Stimulated activated effector memory CD8-positive, alpha-beta T cell treated with anti-CD3 and anti-CD28 coated beads, Interleukin-12 subunit alpha, Interleukin-12 subunit beta, amount 100 ng/mL, for 72 hours (primary cell): ENCODE measurements at regions not wholly inside any gene's neighbourhood (a gene's known extent, or its start where the extent isn't known, plus 50 kb on each side); places are given as distances from the start of the nearest gene placed in this dataset.
"Not testable (repeated sequence)": the region's sequence is repeated elsewhere in the genome, so short reads cannot be mapped to it uniquely, and the experiment has no call there.

Source experiments
- ATAC-seq: fragments of 150-1000 bp; cut with Tn5 transposase; 2 replicates; pipeline ENCODE4 v1.10.0; 2021
- DNase-seq, 2 donors: peaks; one replicate each; pipeline ENCODE4 v3.0.0; 2021 to 2022; ENCODE audit warnings: low spot score in 2 of 2
- H3K27ac Mint-ChIP-seq: one replicate; pipeline ENCODE4 v1.8.0; 2022; ENCODE audit warnings: mild to moderate bottlenecking, mixed read lengths
- H3K36me3 Mint-ChIP-seq: one replicate; pipeline ENCODE4 v1.8.0; 2022; ENCODE audit warnings: mild to moderate bottlenecking, mixed read lengths
- H3K4me1 Mint-ChIP-seq: one replicate; pipeline ENCODE4 v1.8.0; 2022; ENCODE audit warnings: mixed read lengths
- H3K4me3 Mint-ChIP-seq: one replicate; pipeline ENCODE4 v1.8.0; 2022; ENCODE audit warnings: mild to moderate bottlenecking, mixed read lengths
- H3K9me3 Mint-ChIP-seq: one replicate; pipeline ENCODE4 v1.8.0; 2022; ENCODE audit warnings: mixed read lengths

DNA sequence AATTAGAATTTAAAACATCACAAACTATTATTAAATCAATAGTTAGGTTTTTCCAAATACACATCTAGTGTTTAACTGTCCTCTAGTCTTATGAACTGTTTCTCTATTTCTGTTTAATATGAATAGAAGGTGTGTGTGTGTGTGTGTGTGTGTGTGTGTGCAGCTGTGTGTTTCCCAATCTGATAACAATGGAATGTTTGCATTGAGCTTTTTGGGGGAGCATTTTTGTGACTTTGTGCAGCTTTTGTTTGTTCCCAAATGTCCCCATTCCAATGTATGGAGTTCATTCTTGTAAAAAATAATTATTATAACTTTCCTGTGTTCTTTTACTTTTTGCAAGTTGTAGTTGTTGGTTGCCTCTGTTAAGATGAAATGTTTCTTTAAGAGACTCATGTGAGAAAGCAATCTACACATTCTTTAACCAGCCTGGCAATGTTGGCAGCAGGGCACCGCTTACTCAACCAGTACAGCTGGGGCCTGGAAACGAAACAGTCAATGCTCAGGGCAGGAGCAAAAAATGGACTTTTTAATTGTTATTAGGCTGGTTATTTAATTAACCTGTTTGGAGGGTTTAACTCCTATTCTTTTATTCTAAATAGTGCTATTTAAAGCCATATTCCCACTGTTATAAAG is 354.3 kb downstream of the SRGAP2C start:
- peaks cover 5% of the 10 kb centered on the region for H3K4me1 Mint-ChIP-seq
- ATAC-seq (no peak), DNase-seq (no peak)
- H3K9me3 Mint-ChIP-seq = no peaks in the 10 kb centered on the region
- H3K4me3 Mint-ChIP-seq = no peak overlapping the region
- no peak overlapping the region for H3K27ac Mint-ChIP-seq
- no peaks in the 10 kb centered on the region for H3K36me3 Mint-ChIP-seq

DNA sequence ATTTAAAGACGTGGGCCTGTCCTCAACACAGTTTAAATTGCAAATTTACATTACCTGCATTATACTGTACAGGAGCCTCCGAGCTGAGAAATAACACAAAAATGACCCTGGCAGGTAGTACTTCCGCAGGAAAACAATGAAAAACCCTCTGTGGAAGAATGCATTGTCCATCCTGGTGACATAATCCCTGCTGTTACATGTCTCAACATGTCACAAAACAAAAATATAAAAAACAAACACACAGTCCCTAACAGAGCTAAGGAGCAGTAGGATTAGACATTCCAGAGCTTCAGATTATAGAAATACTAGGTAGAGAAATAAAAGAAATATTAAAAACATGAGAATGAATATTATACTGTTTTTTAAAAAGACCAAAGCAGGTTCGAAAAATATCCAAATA is 359.2 kb downstream of the SRGAP2C start:
- not testable (repeated sequence) for H3K9me3 Mint-ChIP-seq, H3K4me3 Mint-ChIP-seq, H3K36me3 Mint-ChIP-seq, H3K4me1 Mint-ChIP-seq, DNase-seq, ATAC-seq, H3K27ac Mint-ChIP-seq

DNA sequence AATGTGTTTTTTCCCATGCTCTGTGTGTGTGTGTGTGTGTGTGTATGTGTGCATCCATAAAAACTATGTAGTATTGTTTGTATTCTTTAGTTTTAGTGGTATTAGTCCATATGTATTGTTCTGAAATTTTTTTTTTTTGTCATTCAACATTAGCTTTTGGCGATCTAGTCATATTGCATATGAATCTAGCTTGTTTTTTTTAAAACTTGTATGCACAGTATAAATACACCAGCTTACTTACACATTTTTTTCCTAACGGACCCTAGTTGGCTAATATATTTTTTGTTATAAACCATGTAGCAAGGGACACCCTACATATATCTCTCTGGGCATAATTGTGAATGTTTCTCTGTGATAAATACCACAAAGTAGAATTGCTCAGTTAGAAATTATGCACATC is 359.7 kb downstream of the SRGAP2C start:
- ATAC-seq (no peak), DNase-seq (no peak)
- Mint-ChIP-seq H3K36me3 (no peaks in the 10 kb centered on the region), H3K9me3 (no peaks in the 10 kb centered on the region), H3K4me3 (no peak overlapping the region), H3K4me1 (no peaks in the 10 kb centered on the region), H3K27ac (no peak overlapping the region)

DNA sequence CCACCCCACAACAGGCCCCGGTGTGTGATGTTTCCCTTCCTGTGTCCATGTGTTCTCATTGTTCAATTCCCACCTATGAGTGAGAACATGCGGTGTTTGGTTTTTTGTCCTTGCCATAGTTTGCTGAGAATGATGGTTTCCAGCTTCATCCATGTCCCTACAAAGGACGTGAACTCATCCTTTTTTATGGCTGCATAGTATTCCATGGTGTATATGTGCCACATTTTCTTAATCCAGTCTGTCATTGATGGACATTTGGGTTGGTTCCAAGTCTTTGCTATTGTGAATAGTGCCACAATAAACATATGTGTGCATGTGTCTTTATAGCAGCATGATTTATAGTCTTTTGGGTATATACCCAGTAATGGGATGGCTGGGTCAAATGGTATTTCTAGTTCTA is 361.1 kb downstream of the SRGAP2C start:
- not testable (repeated sequence) for H3K4me1 Mint-ChIP-seq, ATAC-seq, H3K9me3 Mint-ChIP-seq, H3K36me3 Mint-ChIP-seq, DNase-seq, H3K27ac Mint-ChIP-seq, H3K4me3 Mint-ChIP-seq

DNA sequence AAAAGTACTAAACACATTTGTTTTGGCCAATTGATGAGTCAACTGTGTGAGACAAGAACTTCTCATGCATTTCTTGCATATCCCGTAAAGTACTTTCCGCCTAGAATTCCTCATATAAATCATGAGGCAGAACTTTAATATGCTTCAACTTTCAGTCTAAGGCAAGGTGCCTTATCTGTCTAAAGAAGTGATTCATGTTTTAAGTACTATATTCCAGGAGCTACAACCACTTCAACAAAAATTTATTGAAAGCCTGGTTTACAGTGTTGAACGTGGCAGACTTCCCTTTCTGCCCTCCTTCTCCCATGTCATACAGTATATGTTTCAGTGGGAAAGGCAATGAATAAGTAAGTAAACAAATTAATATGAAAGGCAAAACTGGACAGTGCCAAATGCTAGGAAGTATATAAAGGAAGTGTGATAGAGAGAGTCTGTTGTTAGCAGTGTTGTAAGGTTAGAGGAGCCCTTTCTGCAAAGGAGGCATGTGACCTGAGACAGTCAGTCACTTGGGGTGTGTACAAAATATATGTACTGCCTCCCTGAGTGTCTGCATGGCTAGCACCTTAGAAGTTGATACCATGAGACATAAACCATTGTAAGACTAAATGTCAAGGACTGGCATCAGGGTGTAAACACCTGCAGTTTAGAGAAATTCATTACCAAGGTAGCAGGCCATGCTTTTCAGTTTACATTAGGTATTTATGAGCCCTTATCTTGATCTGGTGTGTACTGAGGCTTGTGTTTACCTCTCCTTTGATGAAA is 362.2 kb downstream of the SRGAP2C start:
- Mint-ChIP-seq H3K9me3 (no peaks in the 10 kb centered on the region), H3K27ac (no peak overlapping the region), H3K4me3 (no peak overlapping the region), H3K36me3 (no peaks in the 10 kb centered on the region), H3K4me1 (peaks cover 12% of the 10 kb centered on the region)
- ATAC-seq (peak; percentile 37), DNase-seq (no peak)

DNA sequence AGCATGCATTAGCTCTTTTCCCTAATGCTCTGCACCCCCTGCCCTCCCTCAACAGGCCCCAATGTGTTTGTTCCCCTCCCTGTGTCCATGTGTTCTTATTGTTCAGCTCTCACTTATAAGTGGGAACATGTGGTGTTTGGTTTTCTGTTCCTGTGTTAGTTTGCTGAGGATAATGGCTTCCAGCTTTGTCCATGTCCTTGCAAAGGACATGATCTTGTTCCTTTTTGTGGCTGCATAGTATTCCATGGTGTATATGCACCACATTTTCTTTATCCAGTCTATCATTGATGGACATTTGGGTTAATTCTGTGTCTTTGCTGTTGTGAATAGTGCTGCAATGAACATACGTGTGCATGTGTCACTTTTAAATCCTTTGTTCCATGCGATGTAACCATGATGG is 363.0 kb downstream of the SRGAP2C start:
- not testable (repeated sequence) for H3K27ac Mint-ChIP-seq, DNase-seq, H3K4me3 Mint-ChIP-seq, H3K36me3 Mint-ChIP-seq, ATAC-seq, H3K9me3 Mint-ChIP-seq
- peaks cover 19% of the 10 kb centered on the region for H3K4me1 Mint-ChIP-seq

DNA sequence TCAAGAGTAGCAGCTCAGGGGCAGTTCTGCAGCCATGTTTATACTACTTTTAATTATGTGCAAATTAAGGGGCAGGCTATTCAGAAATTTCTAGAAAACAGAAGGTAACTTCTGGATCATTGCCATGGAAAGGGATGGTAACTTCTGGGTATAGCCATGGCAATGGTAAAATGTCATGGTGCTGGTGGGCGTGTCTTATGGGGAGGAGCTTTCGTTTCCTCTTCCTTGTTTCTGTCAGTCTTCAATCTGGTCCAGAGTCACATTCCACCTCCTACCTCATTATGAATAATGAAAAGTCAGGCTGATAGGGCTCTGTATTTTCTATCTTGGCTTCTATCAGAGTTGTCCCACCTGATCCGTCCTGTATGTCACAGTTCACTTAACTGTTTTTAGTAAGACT is 366.0 kb downstream of the SRGAP2C start:
- H3K4me3 Mint-ChIP-seq, ATAC-seq, H3K9me3 Mint-ChIP-seq, H3K36me3 Mint-ChIP-seq, DNase-seq: not testable (repeated sequence)
- Mint-ChIP-seq H3K4me1 (peaks cover 36% of the 10 kb centered on the region), H3K27ac (peak overlapping the region; percentile 18)

DNA sequence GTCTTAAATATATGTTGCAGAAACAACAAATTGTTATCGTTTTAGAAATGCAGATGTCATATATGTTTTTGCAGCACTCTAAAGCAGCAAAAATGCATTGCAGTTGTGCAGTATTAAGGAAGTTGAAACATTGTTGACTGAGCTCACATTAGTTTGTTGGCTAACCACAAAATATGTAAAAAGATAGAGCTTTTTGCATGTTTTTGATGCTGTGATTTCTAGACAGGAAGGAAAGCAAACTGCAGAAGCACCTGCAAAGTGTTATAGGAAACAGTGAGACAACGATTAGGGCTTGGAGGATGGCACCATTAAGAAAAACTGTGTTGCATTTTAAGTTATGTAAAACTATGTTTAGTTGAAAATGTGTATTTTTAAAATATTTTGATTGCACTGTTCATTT is 366.7 kb downstream of the SRGAP2C start:
- not testable (repeated sequence) for H3K4me3 Mint-ChIP-seq, DNase-seq, H3K27ac Mint-ChIP-seq, ATAC-seq, H3K9me3 Mint-ChIP-seq, H3K36me3 Mint-ChIP-seq
- peaks cover 41% of the 10 kb centered on the region for H3K4me1 Mint-ChIP-seq

DNA sequence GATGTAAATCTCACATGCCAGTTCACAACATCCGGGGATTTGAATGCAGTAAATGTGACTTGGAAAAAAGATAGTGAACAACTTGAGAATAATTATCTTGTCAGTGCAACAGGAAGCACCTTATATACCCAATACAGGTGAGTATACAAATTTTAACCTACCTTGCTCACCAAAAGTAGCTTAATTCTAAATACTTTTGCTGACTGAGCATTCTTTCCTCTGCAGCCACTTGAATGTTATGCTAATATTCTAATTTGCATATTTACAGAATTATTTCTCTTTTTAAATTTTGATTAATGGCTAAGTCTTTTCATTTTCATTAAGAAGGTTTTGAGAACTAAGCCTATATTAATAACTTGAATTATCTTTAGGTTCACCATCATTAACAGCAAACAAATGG is 371.8 kb downstream of the SRGAP2C start:
- DNase-seq, H3K9me3 Mint-ChIP-seq, ATAC-seq, H3K4me3 Mint-ChIP-seq, H3K36me3 Mint-ChIP-seq, H3K27ac Mint-ChIP-seq: not testable (repeated sequence)
- peaks cover 38% of the 10 kb centered on the region for H3K4me1 Mint-ChIP-seq

DNA sequence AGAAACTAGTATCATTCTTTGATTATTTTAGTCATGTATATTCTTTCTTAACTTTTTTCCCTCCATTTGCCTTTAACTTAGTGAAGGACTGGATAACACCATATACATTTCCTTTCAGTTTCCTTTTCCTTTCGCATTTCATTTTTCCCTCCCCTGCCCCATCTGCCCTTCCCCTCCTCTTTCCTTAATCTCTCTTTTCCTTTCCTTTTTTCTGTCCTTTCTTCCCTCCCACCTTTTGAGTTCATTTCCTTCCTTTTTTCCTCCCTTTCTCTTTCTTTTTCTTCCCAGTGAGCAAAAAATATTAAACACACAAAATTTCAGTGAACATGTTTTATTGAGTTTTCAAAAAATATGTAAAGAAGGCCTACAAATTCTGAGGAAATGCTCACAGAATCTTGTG is 373.3 kb downstream of the SRGAP2C start:
- H3K4me3 Mint-ChIP-seq = peak overlapping the region; percentile 32
- peak overlapping the region; percentile 66 for H3K27ac Mint-ChIP-seq
- H3K4me1 Mint-ChIP-seq = peaks cover 25% of the 10 kb centered on the region
- not testable (repeated sequence) for H3K36me3 Mint-ChIP-seq, ATAC-seq, H3K9me3 Mint-ChIP-seq, DNase-seq

DNA sequence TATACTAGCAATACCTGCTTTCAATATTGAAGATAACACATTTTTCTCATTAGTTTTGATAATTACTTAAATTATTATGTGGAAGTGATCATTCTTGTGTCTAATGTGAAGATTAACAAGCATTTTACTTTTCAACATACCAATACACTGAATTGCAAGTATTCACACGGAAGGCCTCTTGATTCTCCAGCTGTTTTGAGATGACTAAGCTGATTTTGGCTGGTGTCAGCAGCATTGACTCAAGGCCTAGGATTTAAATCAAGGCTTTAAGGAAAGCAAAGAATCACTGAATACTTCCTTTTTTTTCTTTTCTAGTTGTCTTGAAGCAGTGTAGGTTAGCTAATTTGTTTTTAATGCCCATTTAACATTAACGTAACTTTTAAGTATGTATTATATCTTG is 373.7 kb downstream of the SRGAP2C start:
- Mint-ChIP-seq H3K36me3 (no peaks in the 10 kb centered on the region), H3K4me1 (peaks cover 23% of the 10 kb centered on the region), H3K4me3 (peak overlapping the region; percentile 32), H3K27ac (peak overlapping the region; percentile 66), H3K9me3 (no peaks in the 10 kb centered on the region)
- ATAC-seq (no peak), DNase-seq (no peak)

DNA sequence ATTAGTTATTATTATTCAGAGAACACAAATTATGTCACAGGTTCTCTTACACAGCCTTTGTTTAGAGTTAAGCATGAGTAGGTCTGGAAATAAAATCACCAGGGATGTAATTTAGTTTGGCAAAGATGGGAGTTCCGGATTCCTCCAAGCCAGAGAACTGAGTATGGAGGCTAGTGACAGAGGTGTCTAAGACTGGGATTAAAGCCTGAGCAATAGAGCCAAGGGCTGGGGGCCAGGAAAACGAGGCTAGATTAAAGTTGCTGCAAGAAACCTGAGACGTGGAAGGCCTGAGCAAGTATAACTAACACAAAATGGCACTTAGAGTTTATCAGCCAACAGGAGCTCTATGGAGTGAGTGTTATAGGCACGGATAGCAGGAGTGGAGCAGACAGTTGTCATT is 381.6 kb downstream of the SRGAP2C start:
- no peaks in the 10 kb centered on the region for H3K9me3 Mint-ChIP-seq

DNA sequence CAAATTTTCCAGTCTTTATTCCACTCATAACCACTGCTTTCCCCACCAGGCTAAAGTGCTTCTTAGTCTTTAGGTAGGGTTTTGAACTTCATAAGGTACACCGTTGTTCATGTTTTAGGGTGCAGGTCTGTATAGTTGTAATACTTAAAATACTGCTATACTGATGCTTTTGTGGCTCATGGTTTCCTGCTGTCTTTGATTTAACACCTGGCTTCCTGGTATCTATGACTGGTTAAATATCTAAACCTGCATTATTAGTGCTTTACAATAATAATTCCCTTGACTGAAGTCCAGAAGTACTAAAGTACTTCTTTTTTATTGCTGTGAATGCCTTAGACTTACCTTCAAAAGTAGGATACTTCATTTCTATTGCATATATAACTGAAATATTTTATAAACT is 384.7 kb downstream of the SRGAP2C start:
- DNase-seq = no peak
- Mint-ChIP-seq H3K27ac (no peak overlapping the region), H3K36me3 (no peaks in the 10 kb centered on the region), H3K4me3 (no peak overlapping the region), H3K9me3 (no peaks in the 10 kb centered on the region), H3K4me1 (no peaks in the 10 kb centered on the region)
- no peak for ATAC-seq

More for the DNA sequence above, 381.6 kb downstream of the SRGAP2C start:
- Mint-ChIP-seq H3K27ac (no peak overlapping the region), H3K4me3 (no peak overlapping the region), H3K36me3 (no peaks in the 10 kb centered on the region), H3K4me1 (no peaks in the 10 kb centered on the region)
- ATAC-seq (no peak), DNase-seq (no peak)

DNA sequence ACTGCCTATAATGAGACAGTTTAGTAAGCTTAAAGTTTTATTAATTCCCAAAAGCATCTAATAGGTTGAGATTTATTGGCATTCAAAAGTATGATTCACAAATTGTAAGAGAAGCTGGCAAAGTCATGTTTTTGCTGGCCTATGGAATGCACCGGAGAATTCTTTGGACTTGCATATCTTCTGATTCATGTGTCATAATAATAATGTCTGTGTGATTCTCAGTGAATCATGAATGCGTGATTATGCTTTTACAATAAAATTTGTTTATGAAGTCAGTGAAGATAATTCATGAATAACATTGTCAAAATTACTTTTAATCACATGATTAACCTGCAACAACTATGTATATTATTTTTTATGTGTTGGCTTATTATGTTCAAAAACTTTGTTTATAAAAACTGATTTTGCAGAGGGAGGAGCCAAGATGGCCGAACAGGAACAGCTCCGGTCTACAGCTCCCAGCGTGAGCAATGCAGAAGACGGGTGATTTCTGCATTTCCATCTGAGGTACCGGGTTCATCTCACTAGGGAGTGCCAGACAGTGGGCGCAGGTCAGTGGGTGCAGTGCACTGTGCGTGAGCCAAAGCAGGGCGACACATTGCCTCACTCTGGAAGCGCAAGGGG is 389.2 kb downstream of the SRGAP2C start:
- not testable (repeated sequence) for H3K4me3 Mint-ChIP-seq, H3K4me1 Mint-ChIP-seq, H3K27ac Mint-ChIP-seq, H3K36me3 Mint-ChIP-seq, H3K9me3 Mint-ChIP-seq, ATAC-seq, DNase-seq

DNA sequence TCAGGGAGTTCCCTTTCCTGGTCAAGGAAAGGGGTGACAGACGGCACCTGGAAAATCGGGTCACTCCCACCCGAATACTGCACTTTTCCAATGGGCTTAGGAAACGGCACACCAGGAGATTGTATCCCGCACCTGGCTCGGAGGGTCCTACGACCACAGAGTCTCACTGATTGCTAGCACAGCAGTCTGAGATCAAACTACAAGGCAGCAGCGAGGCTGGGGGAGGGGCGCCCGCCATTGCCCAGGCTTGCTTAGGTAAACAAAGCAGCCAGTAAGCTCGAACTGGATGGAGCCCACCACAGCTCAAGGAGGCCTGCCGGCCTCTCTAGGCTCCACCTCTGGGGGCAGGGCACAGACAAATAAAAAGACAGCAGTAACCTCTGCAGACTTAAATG is 389.7 kb downstream of the SRGAP2C start:
- ATAC-seq, DNase-seq, H3K9me3 Mint-ChIP-seq, H3K4me1 Mint-ChIP-seq, H3K4me3 Mint-ChIP-seq, H3K27ac Mint-ChIP-seq, H3K36me3 Mint-ChIP-seq: not testable (repeated sequence)

DNA sequence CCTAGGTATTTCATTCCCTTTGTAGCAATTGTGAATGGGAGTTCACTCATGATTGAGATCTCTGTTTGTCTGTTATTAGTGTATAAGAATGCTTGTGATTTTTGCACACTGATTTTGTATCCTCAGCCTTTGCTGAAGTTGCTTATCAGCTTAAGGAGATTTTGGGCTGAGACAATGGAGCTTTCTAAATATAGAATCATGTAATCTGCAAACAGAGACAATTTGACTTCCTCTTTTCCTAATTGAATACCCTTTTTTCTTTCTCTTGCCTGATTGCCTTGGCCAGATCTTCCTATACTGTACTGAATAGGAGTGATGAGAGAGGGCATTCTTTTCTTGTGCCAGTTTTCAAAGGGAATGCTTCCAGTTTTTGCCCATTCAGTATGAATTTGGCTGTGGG is 398.1 kb downstream of the SRGAP2C start:
- Mint-ChIP-seq H3K9me3 (peaks cover 13% of the 10 kb centered on the region), H3K4me1 (peaks cover 12% of the 10 kb centered on the region)
- not testable (repeated sequence) for H3K36me3 Mint-ChIP-seq, ATAC-seq, H3K27ac Mint-ChIP-seq, H3K4me3 Mint-ChIP-seq, DNase-seq
